WTC11 (cell line): ENCODE measurements at regions not wholly inside any gene's neighbourhood (a gene's known extent, or its start where the extent isn't known, plus 50 kb on each side); places are given as distances from the start of the nearest gene placed in this dataset.

Experiments used
- ARID4B ChIP-seq: sonication (generic); formaldehyde crosslinking; IDR thresholded peaks from 2 replicates; pipeline ENCODE4 v1.8.0; 2023; ENCODE audit warnings: missing genetic modification reagents, mild to moderate bottlenecking, borderline replicate concordance
- ATF2 ChIP-seq: sonication (generic); formaldehyde crosslinking; IDR thresholded peaks from 2 replicates; pipeline ENCODE4 v1.8.1; 2022; ENCODE audit warnings: low read depth, missing genetic modification reagents, borderline replicate concordance
- CREM ChIP-seq: sonication (generic); formaldehyde crosslinking; IDR thresholded peaks from 2 replicates; pipeline ENCODE4 v1.8.1; 2022; ENCODE audit warnings: mild to moderate bottlenecking, missing genetic modification reagents, moderate library complexity
- CTCF ChIP-seq: fragments of 200-600 bp; IDR thresholded peaks from 2 replicates; pipeline ENCODE4 v1.8.0; 2022; ENCODE audit warnings: antibody characterized with exemption
- E2F4 ChIP-seq: sonication (generic); formaldehyde crosslinking; IDR thresholded peaks from 2 replicates; pipeline ENCODE4 v1.8.1; 2022; ENCODE audit warnings: low read depth, mild to moderate bottlenecking, moderate library complexity, missing genetic modification reagents, borderline replicate concordance
- MAX ChIP-seq: sonication (generic); formaldehyde crosslinking; IDR thresholded peaks from 2 replicates; pipeline ENCODE4 v1.8.0; 2022; ENCODE audit warnings: mild to moderate bottlenecking, missing genetic modification reagents
- MYBL2 ChIP-seq: sonication (generic); formaldehyde crosslinking; IDR thresholded peaks from 2 replicates; pipeline ENCODE4 v1.8.1; 2023; ENCODE audit warnings: mild to moderate bottlenecking, moderate library complexity, missing genetic modification reagents
- RELA ChIP-seq: sonication (generic); formaldehyde crosslinking; IDR thresholded peaks from 2 replicates; pipeline ENCODE4 v1.8.1; 2022; ENCODE audit warnings: missing genetic modification reagents, mild to moderate bottlenecking, borderline replicate concordance
- ZNF138 ChIP-seq: sonication (generic); formaldehyde crosslinking; conservative IDR thresholded peaks from 2 replicates; pipeline ENCODE4 v1.8.1; 2022; ENCODE audit warnings: mild to moderate bottlenecking, moderate library complexity, missing genetic modification reagents
- ZNF281 ChIP-seq: sonication (generic); formaldehyde crosslinking; IDR thresholded peaks from 2 replicates; pipeline ENCODE4 v1.8.0; 2023; ENCODE audit warnings: mild to moderate bottlenecking, missing genetic modification reagents
- ZSCAN18 ChIP-seq: fragments of 250-450 bp; sonication (Bioruptor Pico); IDR thresholded peaks from 2 replicates; pipeline ENCODE4 v2.1.2; 2022; ENCODE audit warnings: mild to moderate bottlenecking, moderate library complexity

GRCh38 chr3:165522386-165522785 lies 314.8 kb downstream of the BCHE start:
- TF ChIP-seq E2F4 (CRISPR knock-in tag) (no peak), CTCF (no peak), ARID4B (CRISPR knock-in tag) (no peak), ZSCAN18 (CRISPR knock-in tag) (no peak), ZNF281 (no peak), ATF2 (CRISPR knock-in tag) (no peak), CREM (CRISPR knock-in tag) (no peak), MAX (CRISPR knock-in tag) (no peak), ZNF138 (CRISPR knock-in tag) (no peak), RELA (CRISPR knock-in tag) (no peak), MYBL2 (no peak)
